MM.1S (cell line): ENCODE measurements at regions not wholly inside any gene's neighbourhood (a gene's known extent, or its start where the extent isn't known, plus 50 kb on each side); places are given as distances from the start of the nearest gene placed in this dataset.

Experiments used
- EZH2 ChIP-seq: fragments of 300-600 bp; sonication (generic); optimal IDR thresholded peaks from 2 replicates; pipeline ENCODE3; 2017; ENCODE audit warnings: low read depth, mild to moderate bottlenecking, antibody characterized with exemption, low read length, mixed read lengths
- EZH2phosphoT487 ChIP-seq: fragments of 300-600 bp; sonication (generic); IDR thresholded peaks from 2 replicates; pipeline ENCODE4 v1.6.1; 2018; ENCODE audit warnings: antibody characterized with exemption, low read length
- TF ChIP-seq, protein P1 (sequence below): fragments of 300-600 bp; sonication (generic); IDR thresholded peaks from 2 replicates; pipeline ENCODE4 v1.5.1; 2016; ENCODE audit warnings: antibody characterized with exemption, low read length, mixed read lengths

DNA sequence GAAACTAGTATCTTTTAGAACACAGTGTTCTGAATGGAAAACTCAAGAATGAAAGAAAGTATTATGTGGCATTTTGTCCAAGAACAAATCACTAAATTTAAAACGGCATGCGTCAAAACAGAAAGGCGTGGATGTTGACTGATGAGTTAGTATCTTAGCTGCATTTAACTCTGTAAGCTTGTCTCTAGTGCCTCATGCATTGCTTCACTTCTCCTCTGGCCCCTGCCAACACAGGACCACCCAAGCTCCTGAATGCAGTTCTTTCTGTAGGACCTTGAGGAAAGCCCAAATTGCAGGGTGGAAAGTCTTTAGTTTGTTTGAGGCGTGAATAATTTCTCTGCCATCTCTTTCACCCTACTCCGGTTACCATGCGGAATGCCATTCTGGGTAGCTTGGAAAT is 632.2 kb downstream of the COL12A1 start:
- TF ChIP-seq, protein P1, sequence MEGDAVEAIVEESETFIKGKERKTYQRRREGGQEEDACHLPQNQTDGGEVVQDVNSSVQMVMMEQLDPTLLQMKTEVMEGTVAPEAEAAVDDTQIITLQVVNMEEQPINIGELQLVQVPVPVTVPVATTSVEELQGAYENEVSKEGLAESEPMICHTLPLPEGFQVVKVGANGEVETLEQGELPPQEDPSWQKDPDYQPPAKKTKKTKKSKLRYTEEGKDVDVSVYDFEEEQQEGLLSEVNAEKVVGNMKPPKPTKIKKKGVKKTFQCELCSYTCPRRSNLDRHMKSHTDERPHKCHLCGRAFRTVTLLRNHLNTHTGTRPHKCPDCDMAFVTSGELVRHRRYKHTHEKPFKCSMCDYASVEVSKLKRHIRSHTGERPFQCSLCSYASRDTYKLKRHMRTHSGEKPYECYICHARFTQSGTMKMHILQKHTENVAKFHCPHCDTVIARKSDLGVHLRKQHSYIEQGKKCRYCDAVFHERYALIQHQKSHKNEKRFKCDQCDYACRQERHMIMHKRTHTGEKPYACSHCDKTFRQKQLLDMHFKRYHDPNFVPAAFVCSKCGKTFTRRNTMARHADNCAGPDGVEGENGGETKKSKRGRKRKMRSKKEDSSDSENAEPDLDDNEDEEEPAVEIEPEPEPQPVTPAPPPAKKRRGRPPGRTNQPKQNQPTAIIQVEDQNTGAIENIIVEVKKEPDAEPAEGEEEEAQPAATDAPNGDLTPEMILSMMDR, result no peak
- TF ChIP-seq EZH2, result no peak
- TF ChIP-seq EZH2phosphoT487, result no peak
